MM.1S (cell line): ENCODE measurements at regions not wholly inside any gene's neighbourhood (a gene's known extent, or its start where the extent isn't known, plus 50 kb on each side); places are given as distances from the start of the nearest gene placed in this dataset.

Experiments used
- DNase-seq: peaks from one replicate; pipeline ENCODE4 v3.0.0-alpha.2; 2015
- H2AFZ ChIP-seq: fragments of 300-600 bp; sonication (generic); 2 replicates; pipeline ENCODE4 v1.6.0; 2016; ENCODE audit warnings: antibody characterized with exemption, low read length
- H3F3A ChIP-seq: fragments of 300-600 bp; sonication (generic); 2 replicates; pipeline ENCODE4 v1.6.1; 2016; ENCODE audit warnings: mild to moderate bottlenecking, antibody characterized with exemption, low read length, moderate library complexity, mixed read lengths; ENCODE audit not compliant: insufficient read depth
- H3K27ac ChIP-seq: fragments of 300-600 bp; sonication (generic); 2 replicates; pipeline ENCODE4 v1.5.1; 2016; ENCODE audit warnings: mild to moderate bottlenecking, low read length
- H3K27me3 ChIP-seq: fragments of 300-600 bp; sonication (generic); replicated peaks from 2 replicates; pipeline ENCODE4 v1.6.0; 2016; ENCODE audit warnings: low read length; ENCODE audit not compliant: insufficient read depth
- H3K36me3 ChIP-seq: fragments of 300-600 bp; sonication (generic); replicated peaks from 2 replicates; pipeline ENCODE4 v1.6.1; 2016; ENCODE audit warnings: mild to moderate bottlenecking, low read length, mixed read lengths; ENCODE audit not compliant: insufficient read depth
- H3K4me1 ChIP-seq: fragments of 300-600 bp; sonication (generic); 2 replicates; pipeline ENCODE4 v1.6.1; 2016; ENCODE audit warnings: low read length, mixed read lengths
- H3K4me2 ChIP-seq: fragments of 300-600 bp; sonication (generic); 2 replicates; pipeline ENCODE4 v1.6.0; 2016; ENCODE audit warnings: low read depth, low read length
- H3K4me3 ChIP-seq: fragments of 300-600 bp; sonication (generic); 2 replicates; pipeline ENCODE4 v1.5.1; 2016; ENCODE audit warnings: low read length, mixed read lengths
- H3K79me2 ChIP-seq: fragments of 300-600 bp; sonication (generic); 2 replicates; pipeline ENCODE4 v1.6.1; 2016; ENCODE audit warnings: mixed run types, low read length, mixed read lengths
- H3K9ac ChIP-seq: fragments of 300-600 bp; sonication (generic); 2 replicates; pipeline ENCODE4 v1.6.1; 2016; ENCODE audit warnings: low read length, mixed read lengths
- H3K9me2 ChIP-seq: fragments of 300-600 bp; sonication (generic); replicated peaks from 2 replicates; pipeline ENCODE4 v1.6.1; 2016; ENCODE audit warnings: mild to moderate bottlenecking, low read length, mixed read lengths; ENCODE audit not compliant: insufficient read depth
- H3K9me3 ChIP-seq: fragments of 300-600 bp; sonication (generic); replicated peaks from 2 replicates; pipeline ENCODE4 v1.6.1; 2016; ENCODE audit warnings: mild to moderate bottlenecking, low read length, mixed read lengths; ENCODE audit not compliant: insufficient read depth
- H4K20me1 ChIP-seq: fragments of 300-600 bp; sonication (generic); 2 replicates; pipeline ENCODE4 v1.6.1; 2016; ENCODE audit warnings: mild to moderate bottlenecking, low read length, moderate library complexity, mixed read lengths; ENCODE audit not compliant: insufficient read depth
- EZH2 ChIP-seq: fragments of 300-600 bp; sonication (generic); optimal IDR thresholded peaks from 2 replicates; pipeline ENCODE3; 2017; ENCODE audit warnings: low read depth, mild to moderate bottlenecking, antibody characterized with exemption, low read length, mixed read lengths
- EZH2phosphoT487 ChIP-seq: fragments of 300-600 bp; sonication (generic); IDR thresholded peaks from 2 replicates; pipeline ENCODE4 v1.6.1; 2018; ENCODE audit warnings: antibody characterized with exemption, low read length
- TF ChIP-seq, protein P1 (sequence below): fragments of 300-600 bp; sonication (generic); IDR thresholded peaks from 2 replicates; pipeline ENCODE4 v1.5.1; 2016; ENCODE audit warnings: antibody characterized with exemption, low read length, mixed read lengths

DNA sequence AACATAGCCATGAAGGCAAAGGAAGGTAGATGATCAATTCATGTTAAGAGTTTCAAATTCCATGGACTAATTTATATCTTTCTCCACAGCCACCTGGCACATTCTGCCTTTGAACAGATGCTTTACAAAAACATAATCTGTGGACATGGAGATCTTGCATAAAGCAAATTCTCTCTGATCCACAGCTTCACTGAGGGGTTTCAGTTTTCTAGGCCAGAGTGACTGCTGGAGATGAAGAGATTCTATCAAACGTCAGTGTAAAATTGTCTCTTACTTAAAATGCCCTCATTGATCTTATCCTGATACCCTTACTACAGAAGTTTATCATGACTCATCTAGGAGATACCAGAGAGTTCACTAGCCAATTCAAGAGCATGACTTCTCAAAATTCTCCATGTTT lies 291.6 kb downstream of the DAD1 start:
- H3K4me3 ChIP-seq: no peak overlapping the region
- no peak overlapping the region for H3K27ac ChIP-seq
- DNase-seq: no peak
- no peaks in the 10 kb centered on the region for H3K79me2 ChIP-seq
- H2AFZ ChIP-seq: no peak overlapping the region
- H3K4me1 ChIP-seq: no peaks in the 10 kb centered on the region
- no peak for TF ChIP-seq EZH2
- TF ChIP-seq, protein P1, sequence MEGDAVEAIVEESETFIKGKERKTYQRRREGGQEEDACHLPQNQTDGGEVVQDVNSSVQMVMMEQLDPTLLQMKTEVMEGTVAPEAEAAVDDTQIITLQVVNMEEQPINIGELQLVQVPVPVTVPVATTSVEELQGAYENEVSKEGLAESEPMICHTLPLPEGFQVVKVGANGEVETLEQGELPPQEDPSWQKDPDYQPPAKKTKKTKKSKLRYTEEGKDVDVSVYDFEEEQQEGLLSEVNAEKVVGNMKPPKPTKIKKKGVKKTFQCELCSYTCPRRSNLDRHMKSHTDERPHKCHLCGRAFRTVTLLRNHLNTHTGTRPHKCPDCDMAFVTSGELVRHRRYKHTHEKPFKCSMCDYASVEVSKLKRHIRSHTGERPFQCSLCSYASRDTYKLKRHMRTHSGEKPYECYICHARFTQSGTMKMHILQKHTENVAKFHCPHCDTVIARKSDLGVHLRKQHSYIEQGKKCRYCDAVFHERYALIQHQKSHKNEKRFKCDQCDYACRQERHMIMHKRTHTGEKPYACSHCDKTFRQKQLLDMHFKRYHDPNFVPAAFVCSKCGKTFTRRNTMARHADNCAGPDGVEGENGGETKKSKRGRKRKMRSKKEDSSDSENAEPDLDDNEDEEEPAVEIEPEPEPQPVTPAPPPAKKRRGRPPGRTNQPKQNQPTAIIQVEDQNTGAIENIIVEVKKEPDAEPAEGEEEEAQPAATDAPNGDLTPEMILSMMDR: no peak
- no peak for TF ChIP-seq EZH2phosphoT487
- no peaks in the 10 kb centered on the region for H3K9me3 ChIP-seq
- H3K9me2 ChIP-seq: no peaks in the 10 kb centered on the region
- H3K27me3 ChIP-seq: no peaks in the 10 kb centered on the region; the same call in 1 of the 2 replicates
- no peaks in the 10 kb centered on the region for H3F3A ChIP-seq
- H3K4me2 ChIP-seq: no peak overlapping the region
- H3K36me3 ChIP-seq: no peaks in the 10 kb centered on the region
- no peaks in the 10 kb centered on the region for H4K20me1 ChIP-seq
- H3K9ac ChIP-seq: no peak overlapping the region

DNA sequence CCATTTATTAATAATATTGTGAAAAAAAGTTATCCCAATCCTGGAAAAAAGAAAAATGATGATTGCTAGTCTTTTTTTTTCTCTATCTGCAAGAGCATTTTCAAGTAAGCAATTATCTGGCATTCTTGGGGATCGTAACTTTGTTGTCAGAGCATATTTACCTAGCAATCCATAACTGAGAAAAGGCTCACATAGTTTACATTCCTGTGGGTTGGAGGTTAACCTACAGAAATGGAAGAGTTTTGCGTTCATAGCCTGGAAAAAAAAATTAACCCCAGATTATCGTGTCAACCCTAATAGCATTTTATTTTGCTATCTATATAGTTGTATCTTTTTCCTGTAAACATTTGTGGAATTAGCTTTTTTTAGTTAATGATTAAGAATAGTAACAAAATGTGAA lies 292.3 kb downstream of the DAD1 start:
- no peak overlapping the region for H3K4me2 ChIP-seq
- H3K9me2 ChIP-seq: no peaks in the 10 kb centered on the region
- no peak overlapping the region for H3K4me3 ChIP-seq
- no peak overlapping the region for H3K9ac ChIP-seq
- H3K27me3 ChIP-seq: no peaks in the 10 kb centered on the region; the same call in 1 of the 2 replicates
- H3K4me1 ChIP-seq: no peaks in the 10 kb centered on the region
- H3K27ac ChIP-seq: no peak overlapping the region
- no peak for TF ChIP-seq EZH2
- TF ChIP-seq, protein P1: no peak
- TF ChIP-seq EZH2phosphoT487: no peak
- H2AFZ ChIP-seq: no peak overlapping the region
- H3K36me3 ChIP-seq: no peaks in the 10 kb centered on the region
- no peaks in the 10 kb centered on the region for H3K79me2 ChIP-seq
- H3F3A ChIP-seq: no peaks in the 10 kb centered on the region
- no peaks in the 10 kb centered on the region for H3K9me3 ChIP-seq
- peak; percentile 27 for DNase-seq
- H4K20me1 ChIP-seq: no peaks in the 10 kb centered on the region

DNA sequence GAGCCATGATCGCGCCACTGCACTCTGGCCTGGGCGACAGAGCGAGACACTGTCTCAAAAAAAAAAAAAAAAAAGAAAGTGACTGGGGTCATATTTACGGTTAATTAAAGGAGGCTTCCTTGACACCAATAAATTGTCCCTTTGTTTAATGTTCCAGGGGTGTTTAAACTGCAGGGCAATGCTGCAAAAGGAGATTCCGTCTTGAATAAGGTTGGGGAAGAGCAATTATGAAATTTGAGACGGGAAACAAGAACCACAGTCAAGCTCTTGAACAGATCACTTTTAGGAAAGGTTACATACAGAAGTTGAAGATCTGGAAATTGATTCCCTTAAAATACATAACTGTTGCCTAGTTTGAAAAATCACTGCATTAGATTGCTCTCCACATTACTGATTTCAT lies 292.9 kb downstream of the DAD1 start:
- Histone ChIP-seq H3K27ac (no peak overlapping the region), H3K4me3 (no peak overlapping the region), H3K9me2 (no peaks in the 10 kb centered on the region), H3K27me3 (no peaks in the 10 kb centered on the region; the same call in 1 of the 2 replicates), H2AFZ (no peak overlapping the region), H3K36me3 (no peaks in the 10 kb centered on the region), H3K9ac (no peak overlapping the region), H4K20me1 (no peaks in the 10 kb centered on the region), H3K4me2 (no peak overlapping the region), H3F3A (no peaks in the 10 kb centered on the region), H3K9me3 (no peaks in the 10 kb centered on the region), H3K4me1 (no peaks in the 10 kb centered on the region), H3K79me2 (no peaks in the 10 kb centered on the region)
- no peak for DNase-seq
- no peak for TF ChIP-seq EZH2phosphoT487
- TF ChIP-seq, protein P1: no peak
- TF ChIP-seq EZH2: no peak
